LoVo (cell line): ENCODE measurements at regions not wholly inside any gene's neighbourhood (a gene's known extent, or its start where the extent isn't known, plus 50 kb on each side); places are given as distances from the start of the nearest gene placed in this dataset.
"Not testable (repeated sequence)": the region's sequence is repeated elsewhere in the genome, so short reads cannot be mapped to it uniquely, and the experiment has no call there.

Experiments used
- DNase-seq: peaks from one replicate; pipeline ENCODE4 v3.0.0-alpha.2; 2016; ENCODE audit warnings: low spot score

DNA sequence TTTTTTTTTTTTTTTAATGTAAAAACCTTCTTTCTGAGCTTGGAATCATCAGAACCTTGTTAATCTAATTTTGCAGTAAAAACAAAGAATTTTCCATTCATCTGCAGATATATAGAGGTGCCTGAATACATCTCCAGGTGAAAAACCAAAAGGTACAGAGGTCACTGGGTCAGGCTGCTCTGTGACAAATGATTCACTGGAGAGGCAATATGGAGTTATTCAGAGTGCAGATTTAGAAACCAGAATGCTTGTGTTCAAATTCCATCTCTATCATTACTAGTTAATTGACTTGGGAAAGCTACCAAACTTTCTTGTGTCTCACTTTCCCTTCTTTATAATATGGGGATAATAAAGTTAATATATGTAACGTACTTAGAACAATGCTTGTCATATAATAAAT lies 51.5 kb upstream of the C1orf53 start:
- no peak for DNase-seq

- no peak for DNase-seq
These were observed 52.4 kb upstream of the C1orf53 start for GRCh38 chr1:197850042-197850441.

GRCh38 chr1:197848350-197848749 lies 54.1 kb upstream of the C1orf53 start:
- no peak for DNase-seq

DNA sequence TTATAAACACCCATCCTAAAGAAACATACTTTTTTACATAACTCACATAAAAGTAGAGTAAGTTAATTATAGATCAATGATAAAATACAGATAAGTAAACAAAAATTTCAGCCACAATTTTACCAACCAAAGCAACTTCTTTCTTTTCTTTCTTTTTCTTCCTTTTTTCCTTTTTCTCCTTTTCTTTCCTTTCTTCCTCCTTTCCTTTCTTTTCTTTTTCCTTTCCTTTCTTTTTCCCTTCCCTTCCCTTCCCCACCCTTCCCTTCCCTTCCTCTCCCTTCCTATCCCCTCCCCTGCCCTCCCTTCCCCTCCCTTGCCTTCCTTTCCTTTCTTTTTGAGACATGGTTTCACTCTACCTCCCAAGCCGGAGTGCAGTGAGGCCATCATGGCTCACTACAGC lies 56.5 kb upstream of the C1orf53 start:
- DNase-seq = no peak

GRCh38 chr1:197844651-197845050 lies 57.8 kb upstream of the C1orf53 start:
- no peak for DNase-seq

- no peak for DNase-seq
These were observed 59.0 kb upstream of the C1orf53 start for GRCh38 chr1:197843401-197843800.

- no peak for DNase-seq
These were observed 59.8 kb upstream of the C1orf53 start for GRCh38 chr1:197842646-197843045.

- DNase-seq = no peak
These were observed 60.4 kb upstream of the C1orf53 start for GRCh38 chr1:197841883-197842553.

- DNase-seq = no peak
These were observed 61.3 kb upstream of the C1orf53 start for GRCh38 chr1:197841158-197841557.

DNA sequence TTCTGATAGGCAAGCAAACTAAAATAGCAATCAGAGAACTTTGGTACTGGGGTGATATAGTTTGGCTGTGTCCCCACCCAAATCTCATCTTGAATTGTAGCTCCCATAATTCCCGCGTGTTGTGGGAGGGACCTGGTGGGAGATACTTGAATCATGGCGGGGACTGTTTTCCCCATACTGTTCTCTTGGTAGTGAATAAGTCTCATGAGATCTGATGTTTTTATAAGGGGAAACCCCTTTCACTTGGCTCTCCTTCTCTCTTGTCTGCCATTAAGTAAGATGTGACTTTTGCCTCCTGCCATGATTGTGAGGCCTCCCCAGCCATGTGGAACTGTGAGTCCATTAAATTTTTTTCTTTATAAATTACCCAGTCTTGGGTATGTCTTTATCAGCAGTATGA lies 62.6 kb upstream of the C1orf53 start:
- not testable (repeated sequence) for DNase-seq

GRCh38 chr1:197838836-197839235 lies 63.6 kb upstream of the DENND1B start:
- DNase-seq = peak; percentile 37

DNA sequence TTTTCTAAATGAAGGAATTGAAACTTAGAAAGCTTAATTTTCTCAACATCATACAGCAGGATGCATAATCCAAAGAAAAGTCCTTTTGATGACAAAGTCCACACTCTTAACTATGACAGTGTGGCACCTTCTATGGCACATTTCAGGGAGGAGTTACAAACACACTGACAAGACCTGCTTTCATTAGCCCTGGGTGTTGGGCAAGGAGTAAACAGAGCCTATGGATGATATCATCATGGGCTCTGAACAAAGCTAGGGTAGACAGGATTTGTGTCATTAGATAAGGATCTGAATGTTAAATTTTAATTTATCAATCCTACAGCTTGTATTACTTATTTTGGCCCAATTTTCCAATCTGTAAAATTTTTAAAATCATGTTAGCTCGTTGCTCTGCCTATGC lies 62.6 kb upstream of the DENND1B start:
- no peak for DNase-seq

DNA sequence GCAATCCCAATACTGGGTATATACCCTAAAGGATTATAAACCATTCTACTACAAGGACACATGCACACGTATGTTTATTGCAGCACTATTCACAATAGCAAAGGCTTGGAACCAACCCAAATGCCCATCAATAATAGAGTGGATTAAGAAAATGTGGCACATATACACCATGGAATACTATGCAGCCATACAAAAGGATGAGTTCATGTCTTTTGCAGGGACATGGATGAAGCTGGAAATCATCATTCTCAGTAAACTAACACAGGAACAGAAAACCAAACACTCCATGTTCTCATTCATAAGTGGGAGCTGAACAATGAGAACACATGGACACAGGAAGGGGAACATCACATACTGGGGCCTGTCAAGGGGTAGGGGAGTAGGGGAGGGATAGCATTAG lies 61.1 kb upstream of the DENND1B start:
- DNase-seq = not testable (repeated sequence)

DNA sequence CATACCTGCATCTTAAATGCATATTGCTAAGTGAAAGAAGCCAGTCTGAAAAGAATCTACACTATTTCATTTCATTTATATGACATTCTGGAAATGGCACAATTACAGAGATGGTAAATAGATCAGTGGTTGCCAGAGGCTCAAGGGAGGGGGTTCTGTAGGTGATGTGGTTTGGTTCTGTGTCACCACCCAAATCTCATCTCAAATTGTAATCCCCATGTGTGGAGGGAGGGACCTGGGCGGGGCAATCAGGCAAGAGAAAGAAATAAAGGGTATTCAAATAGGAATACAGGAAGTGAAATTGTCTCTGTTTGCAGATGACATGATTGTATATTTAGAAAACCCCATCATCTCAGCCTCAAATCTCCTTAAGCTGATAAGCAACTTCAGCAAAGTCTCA lies 53.7 kb upstream of the DENND1B start:
- DNase-seq = not testable (repeated sequence)

DNA sequence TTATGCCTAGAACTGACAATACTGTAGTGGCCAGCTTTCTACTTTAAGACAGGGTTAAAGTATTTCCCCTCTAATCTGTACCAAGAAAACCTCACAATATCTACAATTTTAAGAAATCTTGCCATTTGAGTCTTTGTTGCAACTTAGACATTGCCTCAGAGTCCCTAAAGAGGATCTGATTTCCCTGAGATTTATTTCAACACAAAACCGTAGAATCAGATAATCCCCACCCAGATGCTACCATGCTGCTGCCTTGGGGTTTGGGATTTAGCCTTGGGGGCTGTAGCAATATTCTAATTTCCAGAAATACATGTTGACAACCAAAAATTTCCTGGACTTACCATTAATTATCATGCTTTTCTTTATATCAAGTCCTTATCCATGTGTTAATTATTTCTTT lies 50.3 kb upstream of the DENND1B start:
- DNase-seq = no peak
